Vagina (tissue), 2 donors: ENCODE measurements at regions not wholly inside any gene's neighbourhood (a gene's known extent, or its start where the extent isn't known, plus 50 kb on each side); places are given as distances from the start of the nearest gene placed in this dataset.

ENCODE experiments used
- DNase-seq, 2 donors: peaks; one replicate each; pipeline ENCODE4 v3.0.0-alpha.2; 2017; ENCODE audit errors: extremely low spot score in 2 of 2
- H3K27ac ChIP-seq: fragments of 200-600 bp; sonication (generic); one replicate; pipeline ENCODE4 v1.5.1; 2019
- H3K27me3 ChIP-seq: fragments of 200-600 bp; sonication (generic); one replicate; pipeline ENCODE4 v1.5.1; 2019
- H3K36me3 ChIP-seq, 2 donors: fragments of 200-600 bp; sonication (generic); one replicate each; pipeline ENCODE4 v1.5.1; 2017 to 2019
- H3K4me1 ChIP-seq: fragments of 200-600 bp; sonication (generic); one replicate; pipeline ENCODE4 v1.5.1; 2019
- H3K4me3 ChIP-seq, 2 donors: fragments of 200-600 bp; sonication (generic); 1 replicate in 1 of 2; 2 replicates in 1 of 2; pipeline ENCODE4 v1.5.1; 2016 to 2019
- H3K9me3 ChIP-seq: fragments of 200-600 bp; sonication (generic); one replicate; pipeline ENCODE4 v1.5.1; 2019
- POLR2A ChIP-seq, 2 donors: fragments of 450-650 bp; IDR thresholded peaks; one replicate each; pipeline ENCODE4 v1.6.1; 2017; ENCODE audit warnings: antibody characterized with exemption in 2 of 2, mild to moderate bottlenecking in 2 of 2, moderate library complexity in 2 of 2
- POLR2AphosphoS5 ChIP-seq, 2 donors: sonication (generic); formaldehyde crosslinking; IDR thresholded peaks; one replicate each; pipeline ENCODE4 v1.9.0; 2017; ENCODE audit warnings: antibody characterized with exemption in 2 of 2, mild to moderate bottlenecking in 2 of 2, low read depth in 1 of 2; ENCODE audit not compliant: insufficient read depth in 1 of 2
- intact Hi-C: fragments of 100-400 bp; cut with DNase I; formaldehyde crosslinking; loops from one replicate; pipeline ENCODE4 v1.15.1; 2023
- TF ChIP-seq, protein P1 (sequence below), 3 experiments: fragments of 450-650 bp in 2 of 3; fragments of 200-600 bp in 1 of 3; sonication (generic) in 1 of 3; IDR thresholded peaks; one replicate each; pipeline ENCODE4 v1.5.1; 2017 to 2019; ENCODE audit warnings: antibody characterized with exemption in 3 of 3, mild to moderate bottlenecking in 2 of 3, moderate library complexity in 2 of 3

DNA sequence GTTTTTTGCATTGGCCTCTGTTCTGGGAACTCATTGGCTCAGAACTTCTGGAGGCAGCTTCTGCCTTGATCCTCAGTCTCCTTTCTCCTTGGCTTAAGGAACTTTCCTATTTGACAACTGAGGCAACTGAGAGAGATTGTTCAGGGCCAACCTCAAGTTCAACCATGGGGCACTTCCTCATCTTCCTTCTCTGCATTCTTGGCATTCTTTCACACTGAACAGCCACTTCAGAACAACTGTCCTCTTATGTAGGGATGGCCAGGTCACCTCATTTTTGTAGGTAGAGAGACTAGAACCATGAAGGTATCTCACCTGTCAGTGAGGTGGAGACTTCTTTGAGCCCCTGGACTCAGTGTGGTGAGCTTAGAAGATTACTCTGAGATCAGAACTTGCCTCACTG, 63.0 kb upstream of the NRXN3 start:
- no peak for DNase-seq
- H3K9me3 ChIP-seq = no peaks in the 10 kb centered on the region
- H3K36me3 ChIP-seq = no peaks in the 10 kb centered on the region
- H3K27ac ChIP-seq = no peak overlapping the region
- no peaks in the 10 kb centered on the region for H3K4me1 ChIP-seq
- TF ChIP-seq POLR2A (IDR thresholded peaks at IDR 0.05) (no peak), POLR2AphosphoS5 (IDR thresholded peaks at IDR 0.05; ENCODE audit: insufficient read depth in 1 of 2, low read depth in 1 of 2) (no peak)
- TF ChIP-seq, protein P1, sequence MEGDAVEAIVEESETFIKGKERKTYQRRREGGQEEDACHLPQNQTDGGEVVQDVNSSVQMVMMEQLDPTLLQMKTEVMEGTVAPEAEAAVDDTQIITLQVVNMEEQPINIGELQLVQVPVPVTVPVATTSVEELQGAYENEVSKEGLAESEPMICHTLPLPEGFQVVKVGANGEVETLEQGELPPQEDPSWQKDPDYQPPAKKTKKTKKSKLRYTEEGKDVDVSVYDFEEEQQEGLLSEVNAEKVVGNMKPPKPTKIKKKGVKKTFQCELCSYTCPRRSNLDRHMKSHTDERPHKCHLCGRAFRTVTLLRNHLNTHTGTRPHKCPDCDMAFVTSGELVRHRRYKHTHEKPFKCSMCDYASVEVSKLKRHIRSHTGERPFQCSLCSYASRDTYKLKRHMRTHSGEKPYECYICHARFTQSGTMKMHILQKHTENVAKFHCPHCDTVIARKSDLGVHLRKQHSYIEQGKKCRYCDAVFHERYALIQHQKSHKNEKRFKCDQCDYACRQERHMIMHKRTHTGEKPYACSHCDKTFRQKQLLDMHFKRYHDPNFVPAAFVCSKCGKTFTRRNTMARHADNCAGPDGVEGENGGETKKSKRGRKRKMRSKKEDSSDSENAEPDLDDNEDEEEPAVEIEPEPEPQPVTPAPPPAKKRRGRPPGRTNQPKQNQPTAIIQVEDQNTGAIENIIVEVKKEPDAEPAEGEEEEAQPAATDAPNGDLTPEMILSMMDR (IDR thresholded peaks at IDR 0.05) = no peak
- intact Hi-C loops = no loop called here
- no peak overlapping the region for H3K4me3 ChIP-seq
- H3K27me3 ChIP-seq = no peaks in the 10 kb centered on the region

DNA sequence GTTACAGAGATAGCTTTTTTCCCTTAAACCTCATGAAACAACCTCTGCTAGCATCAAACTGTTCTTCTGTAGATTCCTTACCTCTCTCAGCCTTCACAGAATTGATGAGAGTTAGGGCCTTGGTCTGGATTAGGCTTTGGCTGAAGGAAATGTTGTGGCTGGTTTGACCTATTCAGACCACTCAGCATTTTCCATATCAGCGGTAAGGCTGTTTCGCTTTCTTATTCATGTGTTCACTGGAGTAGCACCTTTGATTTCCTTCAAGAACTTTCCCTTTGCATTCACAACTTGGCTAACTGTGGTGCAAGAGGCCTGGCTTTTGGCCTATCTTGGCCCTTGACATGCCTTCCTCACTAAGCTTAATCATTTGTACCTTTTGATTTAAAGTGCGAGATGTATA, 50.7 kb upstream of the NRXN3 start:
- TF ChIP-seq, protein P1 (IDR thresholded peaks at IDR 0.05) = no peak
- TF ChIP-seq POLR2AphosphoS5 (IDR thresholded peaks at IDR 0.05; ENCODE audit: insufficient read depth in 1 of 2, low read depth in 1 of 2) (no peak), POLR2A (IDR thresholded peaks at IDR 0.05) (no peak)
- no peaks in the 10 kb centered on the region for H3K36me3 ChIP-seq
- no peak overlapping the region for H3K27ac ChIP-seq
- intact Hi-C loops = no loop called here
- H3K4me3 ChIP-seq = no peak overlapping the region
- no peaks in the 10 kb centered on the region for H3K9me3 ChIP-seq
- no peaks in the 10 kb centered on the region for H3K4me1 ChIP-seq
- DNase-seq = no peak
- H3K27me3 ChIP-seq = no peaks in the 10 kb centered on the region
